Endothelial cell of hepatic sinusoid (primary cell): ENCODE measurements at regions not wholly inside any gene's neighbourhood (a gene's known extent, or its start where the extent isn't known, plus 50 kb on each side); places are given as distances from the start of the nearest gene placed in this dataset.

Experiments
- in situ Hi-C: cut with HindIII; loops from 2 replicates; pipeline ENCODE4 v1.10.0; 2017; ENCODE audit warnings: low sequenced_read_pairs

DNA sequence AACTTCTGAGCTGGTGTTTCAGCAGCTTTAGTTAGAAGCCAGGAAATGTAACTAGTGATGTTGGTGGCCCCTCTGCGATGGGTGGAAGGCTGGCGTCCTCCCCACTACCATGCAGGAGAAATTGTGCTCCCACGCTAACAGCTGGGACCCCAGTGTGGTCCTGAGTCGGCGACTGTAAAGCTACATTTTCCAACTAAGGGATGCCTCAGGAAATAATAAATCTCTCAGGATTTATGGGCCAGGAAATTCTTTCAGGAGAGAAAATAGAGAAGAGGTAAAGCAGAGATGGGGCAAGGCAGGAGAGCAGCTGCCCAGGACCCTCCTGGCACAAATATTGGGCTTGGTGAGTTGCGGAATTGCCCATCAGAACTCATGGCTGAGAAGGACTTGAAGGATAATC is 186.9 kb downstream of the OPA1 start:
- in situ Hi-C loops, result no loop called here

GRCh38 chr3:193780397-193780796 is 187.4 kb downstream of the OPA1 start:
- in situ Hi-C loops, result no loop called here

DNA sequence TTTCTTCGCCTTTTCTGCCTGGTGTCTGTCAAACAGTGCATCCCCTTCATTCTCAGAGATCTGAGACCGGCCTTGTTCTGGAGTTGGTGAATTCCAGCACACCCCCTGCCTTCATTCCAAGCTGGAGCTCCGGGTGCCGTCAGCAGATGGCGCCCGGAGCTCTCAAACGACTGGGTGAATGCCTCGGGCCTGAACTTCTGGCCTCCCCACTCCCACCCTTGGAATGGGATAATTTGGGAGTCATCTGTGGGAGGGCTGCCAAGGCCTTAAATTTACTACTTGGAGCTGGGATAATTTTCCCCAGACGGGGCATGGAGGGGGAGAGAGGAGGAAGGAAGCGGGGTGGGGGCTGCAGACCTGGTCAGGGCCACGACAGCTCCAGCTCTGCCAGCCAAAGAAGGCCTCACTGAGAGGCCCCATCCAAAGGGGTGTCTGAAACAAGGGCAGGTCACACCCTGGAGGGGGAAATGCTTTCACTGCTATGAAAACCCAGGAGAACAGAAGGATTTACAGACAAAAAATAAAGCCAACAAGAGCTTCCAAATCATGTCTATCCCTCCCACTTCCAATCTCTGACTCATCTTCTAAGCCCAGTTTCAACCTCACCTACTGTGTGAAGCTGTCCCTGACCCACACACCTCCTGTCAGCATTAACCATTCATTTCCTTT is 187.9 kb downstream of the OPA1 start:
- in situ Hi-C loops, result no loop called here

DNA sequence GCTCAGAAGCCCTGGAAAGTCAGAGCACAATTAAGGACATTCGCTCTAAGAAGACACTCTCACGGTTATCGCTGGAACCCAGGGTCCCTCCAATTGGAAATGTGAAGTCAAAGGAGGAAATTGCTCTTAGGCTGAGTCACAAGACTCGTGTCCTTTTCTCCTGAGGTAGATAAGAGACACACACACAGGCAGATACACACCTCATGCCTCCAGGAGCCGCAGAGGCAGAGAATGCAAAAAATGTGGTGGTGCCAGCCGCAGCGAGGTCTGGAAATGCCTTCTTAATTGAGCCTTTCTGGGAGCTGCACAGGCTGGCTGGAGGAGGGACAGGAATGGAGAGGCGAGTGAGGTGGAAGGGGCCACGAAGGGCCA is 189.3 kb downstream of the OPA1 start:
- in situ Hi-C loops, result no loop called here

DNA sequence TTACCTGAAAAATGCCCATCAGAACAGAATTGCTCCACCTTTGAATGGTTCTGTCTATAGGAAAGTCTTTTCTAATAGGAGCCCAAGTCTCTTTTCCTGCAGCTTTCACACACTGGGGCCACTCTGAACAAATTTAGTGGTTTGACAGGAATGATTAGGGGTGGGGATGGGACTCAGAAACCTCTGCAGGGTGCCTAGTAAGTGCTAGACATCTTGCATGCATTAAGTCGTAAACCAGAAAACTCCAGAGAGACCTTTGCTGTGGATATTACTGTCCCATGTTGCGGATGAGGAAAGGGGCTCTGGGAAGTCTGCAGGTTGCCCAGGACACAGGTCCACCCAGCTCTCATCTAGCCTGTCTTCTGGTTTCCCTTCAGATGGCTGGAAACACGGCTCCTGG is 189.7 kb downstream of the OPA1 start:
- in situ Hi-C loops, result no loop called here

DNA sequence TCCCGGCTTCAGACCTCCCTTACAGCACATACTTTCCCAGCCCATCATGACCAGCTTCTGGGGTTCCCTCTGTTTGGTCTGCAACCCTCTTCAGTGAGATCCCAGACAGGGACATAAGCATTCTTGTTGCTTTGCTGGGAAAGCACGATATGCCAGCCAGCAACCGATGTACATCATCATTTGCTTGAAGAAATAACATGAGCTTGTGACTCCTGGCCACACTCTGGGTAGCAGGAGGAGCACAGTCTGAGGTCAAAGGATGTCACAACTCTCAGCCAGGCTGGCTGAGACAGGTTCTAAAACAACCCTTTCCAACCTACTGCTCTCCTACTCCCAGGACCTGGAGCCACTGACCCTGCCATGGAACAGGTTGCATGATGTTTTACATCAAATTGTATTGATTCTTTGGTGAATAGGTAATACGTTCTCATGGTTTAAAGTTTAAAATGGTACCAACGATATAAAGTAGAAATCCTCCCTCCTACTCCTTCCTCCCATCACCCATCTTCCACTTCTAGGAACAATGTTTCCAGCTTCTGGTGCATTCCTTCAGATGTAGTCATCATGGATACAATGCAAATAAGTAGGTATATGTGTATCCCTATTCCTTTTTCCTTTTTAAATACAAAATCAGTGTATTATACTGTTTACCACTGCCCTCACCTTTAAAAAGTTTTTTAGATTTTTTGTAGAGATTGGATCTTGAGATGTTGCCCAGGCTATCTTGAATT is 190.3 kb downstream of the OPA1 start:
- in situ Hi-C loops, result no loop called here

- in situ Hi-C loops, result no loop called here
Observed at GRCh38 chr3:193784822-193785221, 191.8 kb downstream of the OPA1 start.

DNA sequence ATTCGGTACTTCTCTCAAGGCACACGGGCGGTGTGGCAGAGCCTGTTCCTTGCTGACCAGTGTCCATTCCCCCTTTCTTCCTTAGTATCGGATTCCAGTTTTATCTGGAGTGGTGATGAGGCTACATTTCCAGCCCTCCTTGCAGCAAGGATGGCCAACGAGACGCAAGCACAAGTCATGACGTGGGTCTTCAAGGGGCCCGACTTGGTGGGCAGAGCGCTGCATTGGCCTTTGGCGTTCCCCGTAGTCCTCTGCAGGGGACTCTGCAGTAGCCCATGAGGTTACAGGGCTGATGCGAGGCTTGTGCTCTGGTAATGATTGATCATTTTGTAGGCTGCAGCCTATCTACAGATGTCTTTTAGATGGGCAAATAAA is 194.5 kb downstream of the OPA1 start:
- in situ Hi-C loops, result no loop called here

DNA sequence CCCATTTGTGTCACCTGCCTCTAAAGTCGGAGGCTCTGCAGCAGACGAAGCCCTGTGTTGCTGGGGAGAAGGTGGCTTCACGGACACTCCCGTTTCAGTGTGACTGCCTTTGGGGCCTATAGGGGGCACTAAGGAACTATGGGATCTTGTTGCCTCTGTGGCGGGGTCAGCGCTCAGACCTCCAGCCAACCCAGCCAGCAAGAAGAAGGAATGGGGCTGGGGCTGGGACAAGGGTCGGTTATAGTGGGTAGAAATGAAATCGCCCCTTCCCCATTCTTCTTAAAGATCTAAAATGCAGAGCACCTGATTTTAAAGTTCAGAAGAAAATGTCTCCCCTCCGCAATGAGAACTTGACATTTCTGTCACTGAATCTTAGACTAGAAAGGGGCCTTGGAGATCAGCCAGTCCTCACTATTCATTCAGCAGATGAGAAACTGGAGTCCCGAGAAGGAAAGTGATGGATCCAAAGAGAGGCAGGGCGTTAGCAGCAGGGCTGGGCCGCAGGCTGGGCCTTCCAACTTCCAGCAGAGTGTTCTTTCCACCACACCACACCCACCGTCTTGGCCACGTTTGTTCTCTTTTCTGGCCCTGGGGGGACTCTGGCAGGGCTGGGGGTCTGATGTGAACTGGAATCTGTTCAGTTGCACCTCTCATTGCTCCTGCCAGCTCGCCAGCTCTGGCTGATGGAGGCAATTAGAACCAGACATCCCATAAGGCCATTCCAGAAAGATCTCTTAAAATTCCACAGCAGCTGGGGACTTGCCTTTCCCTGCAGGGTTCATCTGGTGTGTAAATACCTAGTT is 195.4 kb downstream of the OPA1 start:
- in situ Hi-C loops, result no loop called here

DNA sequence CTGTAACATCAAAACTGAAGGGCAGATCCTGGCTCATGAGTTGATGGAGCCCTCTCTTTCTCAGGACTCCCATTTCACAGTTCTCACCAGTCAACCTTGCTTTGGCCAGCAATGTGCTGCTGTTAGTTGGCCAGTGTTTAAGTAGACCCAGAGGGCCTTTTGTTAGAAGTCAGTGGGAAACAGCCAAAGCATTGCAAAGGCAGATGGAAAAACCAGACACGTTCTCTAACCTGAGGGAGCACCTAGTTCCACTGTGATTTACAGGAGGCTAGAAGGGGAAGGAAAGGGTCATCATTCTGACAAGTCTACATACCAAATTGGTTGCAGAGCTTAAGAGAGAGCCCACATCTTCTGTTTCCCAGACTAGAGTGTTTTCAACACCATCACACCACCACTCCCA is 196.4 kb downstream of the OPA1 start:
- in situ Hi-C loops, result no loop called here

DNA sequence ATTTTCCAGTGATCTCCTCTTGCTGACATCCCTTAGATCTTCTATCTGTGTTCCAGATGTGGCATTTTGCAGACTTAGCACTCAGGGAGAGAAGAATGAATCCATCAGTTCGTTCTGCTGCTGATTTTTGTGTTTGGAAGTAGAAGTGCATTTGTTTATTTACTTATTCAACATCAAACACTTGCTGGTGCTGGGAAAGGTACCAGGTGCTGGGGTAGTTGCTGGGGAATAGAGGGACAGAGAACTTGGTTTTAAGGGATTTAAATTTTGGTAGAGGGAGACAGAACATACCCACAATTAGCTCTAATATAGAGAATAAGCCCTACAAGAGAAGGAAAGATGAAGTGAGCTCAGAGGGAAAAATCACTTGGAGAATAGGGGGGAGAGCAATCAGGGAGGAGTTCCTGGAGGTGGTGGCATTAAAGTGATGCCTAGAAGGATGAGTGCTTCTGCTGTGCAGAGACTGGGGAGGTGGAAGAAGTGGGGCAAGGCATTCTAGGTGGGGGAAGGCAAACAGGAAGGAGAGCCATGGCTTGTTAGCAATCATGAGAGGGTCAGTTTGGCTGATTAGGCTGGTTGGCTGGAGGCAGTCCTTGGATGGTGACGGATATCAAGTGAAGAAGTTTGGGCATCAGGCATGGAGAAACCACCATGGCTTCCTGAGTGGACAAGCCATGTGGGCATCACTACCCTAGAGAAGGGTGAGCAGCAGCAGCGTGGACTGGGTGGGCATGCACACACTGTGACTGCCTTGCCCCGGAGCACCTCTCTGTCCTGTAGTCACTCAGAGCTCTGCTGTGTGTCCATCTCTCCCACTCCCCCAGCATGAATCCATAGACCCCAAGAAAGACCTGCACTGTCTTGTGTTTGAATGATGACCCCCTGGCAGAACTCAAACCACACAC is 197.3 kb downstream of the OPA1 start:
- in situ Hi-C loops, result no loop called here

DNA sequence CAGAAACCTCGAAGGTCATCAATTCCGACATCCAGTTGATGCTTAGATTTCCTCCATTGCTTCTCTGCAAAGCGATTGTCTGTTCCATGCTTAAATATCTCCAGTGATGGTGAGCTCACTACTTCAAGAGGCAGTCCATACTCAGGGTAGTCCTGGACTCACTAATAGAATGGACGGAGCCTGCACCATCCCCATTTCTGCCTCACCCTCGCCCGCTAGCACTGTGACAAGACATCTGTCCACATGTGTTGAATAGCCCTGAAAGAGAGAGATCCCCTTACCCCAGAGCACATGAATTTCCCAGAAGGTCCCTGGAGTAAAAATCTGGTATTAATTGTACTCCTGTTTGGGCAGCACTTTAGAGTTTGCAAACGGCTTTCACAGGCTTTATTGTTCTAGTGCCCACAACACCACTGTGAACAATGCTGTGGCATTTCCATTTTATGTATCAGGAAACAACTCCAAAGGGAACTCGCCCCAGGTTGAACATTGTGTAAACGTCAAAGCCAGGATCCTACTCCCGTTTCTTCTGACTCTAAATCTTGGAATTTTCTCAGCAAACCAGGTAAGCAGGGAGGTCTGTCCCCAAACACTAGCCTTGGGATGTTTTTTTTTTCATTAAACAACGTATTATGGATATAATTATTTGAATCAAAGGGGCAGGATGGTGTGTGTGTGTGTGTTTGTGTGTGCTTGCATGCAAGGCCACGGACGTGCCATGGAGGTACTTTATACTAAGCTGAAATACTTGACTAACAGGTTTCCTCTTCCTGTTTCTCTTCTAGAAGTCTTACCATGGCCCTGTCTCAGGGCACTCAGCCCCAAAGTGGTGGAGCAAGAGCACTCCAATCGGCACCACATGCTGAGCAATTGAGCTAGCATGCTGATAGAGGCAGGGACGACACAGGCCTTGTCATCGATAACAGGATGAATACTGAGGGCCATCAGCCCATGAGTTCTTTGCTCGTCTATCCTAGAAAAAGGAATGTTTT is 198.3 kb downstream of the OPA1 start:
- in situ Hi-C loops, result no loop called here

DNA sequence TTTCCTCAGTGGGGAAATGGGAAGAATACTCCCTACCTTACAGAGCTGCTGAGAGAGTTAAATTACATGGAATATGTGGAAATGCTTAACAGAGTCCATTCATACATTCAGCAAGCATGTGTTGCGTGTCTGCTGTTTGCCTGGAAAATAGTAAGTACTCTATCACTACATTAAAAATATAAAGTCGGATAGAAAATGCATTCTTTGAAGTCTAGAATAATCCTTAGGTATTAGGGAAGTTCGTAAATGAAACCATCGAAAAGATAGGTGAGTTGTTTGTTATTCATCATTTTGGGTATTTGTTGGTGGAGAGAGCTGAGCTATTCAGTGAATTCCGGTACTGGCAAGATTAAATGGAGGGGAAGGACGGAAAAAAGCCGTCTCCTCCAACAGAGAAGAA is 200.1 kb downstream of the OPA1 start:
- in situ Hi-C loops, result no loop called here

DNA sequence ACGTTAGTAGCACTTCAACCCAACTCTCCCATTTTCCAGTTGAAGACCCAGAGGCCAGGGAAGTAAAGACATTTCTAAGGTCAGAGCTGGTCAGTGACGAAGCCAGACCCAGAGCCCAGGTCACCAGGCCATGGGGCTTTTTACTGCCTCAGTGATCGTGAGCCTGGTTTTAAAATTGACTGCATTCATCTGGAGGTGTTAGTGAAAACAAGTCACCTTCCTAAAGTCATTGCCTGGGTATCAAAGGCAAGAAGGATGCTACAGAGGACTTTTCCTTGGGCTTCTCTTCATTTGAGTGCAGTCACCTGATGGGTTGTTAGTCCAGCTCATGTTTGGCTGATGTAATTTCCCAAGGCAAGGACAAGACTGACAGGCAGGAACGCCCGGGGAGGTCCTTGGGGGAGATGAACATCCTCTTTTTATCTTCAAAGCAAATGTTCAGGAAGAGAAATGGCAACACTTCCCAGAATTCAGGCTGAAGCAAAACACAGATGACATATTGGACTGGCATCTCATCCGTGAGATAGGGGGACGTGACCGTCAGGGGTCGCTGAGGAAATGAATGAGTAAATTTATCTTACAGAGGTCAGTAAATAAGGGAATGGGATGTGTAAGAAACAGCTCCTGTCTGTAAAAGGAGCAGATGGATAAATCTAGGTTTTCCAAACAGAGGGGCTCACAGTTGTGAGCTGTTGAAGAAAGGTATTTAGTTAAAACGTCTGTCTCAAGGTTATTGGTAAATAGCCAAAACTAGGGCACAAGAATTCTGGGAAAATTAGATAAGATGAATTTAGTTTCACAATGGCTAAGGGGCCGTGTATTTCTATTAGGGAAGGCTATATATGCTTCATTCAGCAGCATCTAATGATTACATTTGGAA is 201.2 kb downstream of the OPA1 start:
- in situ Hi-C loops, result no loop called here

DNA sequence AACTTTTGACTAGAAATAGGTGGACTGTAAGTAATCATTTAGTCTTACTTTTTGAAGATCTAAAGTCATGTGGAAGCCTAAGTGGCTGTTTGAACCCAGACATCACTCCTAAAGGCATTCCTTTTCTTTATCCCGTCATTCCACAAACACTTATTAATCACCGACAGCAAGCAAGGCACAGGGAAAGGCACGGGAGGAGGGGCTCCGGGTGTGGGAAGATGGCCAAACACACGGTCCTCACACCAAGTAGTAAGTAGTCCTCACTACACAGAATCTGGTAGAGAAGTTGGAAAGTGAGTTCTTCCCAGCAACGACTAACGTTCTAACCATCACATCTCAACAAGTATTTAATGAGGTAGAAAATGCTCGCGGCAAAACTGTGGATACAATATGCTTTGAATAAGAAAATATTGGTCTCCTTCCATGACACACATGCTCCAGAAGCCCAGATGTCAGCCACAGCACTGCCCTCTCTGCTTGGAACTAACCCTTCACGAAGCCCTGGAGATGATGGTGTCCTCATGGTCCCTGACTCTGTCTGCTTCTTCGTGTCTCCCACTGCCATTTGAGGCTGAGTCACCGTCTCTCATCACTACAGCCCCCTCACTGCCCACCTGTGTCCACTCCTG is 202.2 kb downstream of the OPA1 start:
- in situ Hi-C loops, result no loop called here

GRCh38 chr3:193796089-193796488 is 203.1 kb downstream of the OPA1 start:
- in situ Hi-C loops, result no loop called here

DNA sequence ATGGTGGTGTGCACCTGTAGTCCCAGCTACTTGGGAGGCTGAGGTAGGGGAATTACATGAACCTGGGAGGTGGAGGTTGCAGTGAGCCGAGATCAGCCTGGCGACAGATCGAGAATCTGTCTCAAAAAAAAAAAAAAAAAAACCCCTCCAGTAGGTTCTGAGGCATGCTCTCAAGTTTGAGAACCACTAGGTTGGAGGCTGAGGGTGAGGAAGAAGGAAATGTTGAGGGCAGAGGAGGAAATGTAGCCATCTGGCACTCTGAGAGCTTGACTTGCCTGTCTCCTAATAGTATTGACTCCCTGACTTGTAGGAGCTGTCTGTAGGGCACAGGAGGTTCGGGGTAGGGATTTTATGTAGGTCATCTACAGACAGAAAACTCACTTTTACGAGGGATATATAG is 204.6 kb downstream of the OPA1 start:
- in situ Hi-C loops, result no loop called here

GRCh38 chr3:193798051-193798450 is 205.0 kb downstream of the OPA1 start:
- in situ Hi-C loops, result no loop called here
